Activated CD8-positive, alpha-beta T cell treated with anti-CD3 and anti-CD28 coated beads for 36 hours (primary cell): ENCODE measurements at regions not wholly inside any gene's neighbourhood (a gene's known extent, or its start where the extent isn't known, plus 50 kb on each side); places are given as distances from the start of the nearest gene placed in this dataset.

Source experiments
- ATAC-seq: fragments of 200-7000 bp; cut with Tn5 transposase; one replicate; pipeline ENCODE4 v1.10.0; 2021; ENCODE audit warnings: mild to moderate bottlenecking, moderate library complexity
- CTCF ChIA-PET: fragments of 350-600 bp; sonication (Branson Sonifier 250); formaldehyde crosslinking; loops from one replicate; lab custom pipeline; 2021; ENCODE audit warnings: antibody characterized with exemption; lab: Charles Lee
- POLR2A ChIA-PET: fragments of 350-600 bp; sonication (Branson Sonifier 250); formaldehyde crosslinking; loops from one replicate; lab custom pipeline; 2021; ENCODE audit warnings: antibody characterized with exemption; lab: Charles Lee
- DNase-seq: peaks from one replicate; pipeline ENCODE4 v3.0.0-alpha.2; 2020
- H3K27ac Mint-ChIP-seq: one replicate; pipeline ENCODE4 v1.8.0; 2021; ENCODE audit warnings: mild to moderate bottlenecking, mixed read lengths
- H3K27me3 Mint-ChIP-seq: one replicate; pipeline ENCODE4 v1.8.0; 2021; ENCODE audit warnings: mixed read lengths
- H3K36me3 Mint-ChIP-seq: one replicate; pipeline ENCODE4 v1.8.0; 2021; ENCODE audit warnings: low read depth, mixed read lengths
- H3K4me1 Mint-ChIP-seq: one replicate; pipeline ENCODE4 v1.8.0; 2021; ENCODE audit warnings: low read depth, mixed read lengths
- H3K4me3 Mint-ChIP-seq: one replicate; pipeline ENCODE4 v1.8.0; 2021; ENCODE audit warnings: mild to moderate bottlenecking, moderate library complexity, mixed read lengths
- H3K9me3 Mint-ChIP-seq: one replicate; pipeline ENCODE4 v1.8.0; 2021; ENCODE audit warnings: mixed read lengths
- intact Hi-C: fragments of 100-400 bp; cut with micrococcal nuclease; formaldehyde crosslinking; loops from one replicate; pipeline ENCODE4 v1.10.0; 2022
- TF ChIP-seq, protein P1 (sequence below): fragments of 200-600 bp; IDR thresholded peaks from one replicate; pipeline ENCODE4 v1.8.0; 2022; ENCODE audit warnings: antibody characterized with exemption, mild to moderate bottlenecking

DNA sequence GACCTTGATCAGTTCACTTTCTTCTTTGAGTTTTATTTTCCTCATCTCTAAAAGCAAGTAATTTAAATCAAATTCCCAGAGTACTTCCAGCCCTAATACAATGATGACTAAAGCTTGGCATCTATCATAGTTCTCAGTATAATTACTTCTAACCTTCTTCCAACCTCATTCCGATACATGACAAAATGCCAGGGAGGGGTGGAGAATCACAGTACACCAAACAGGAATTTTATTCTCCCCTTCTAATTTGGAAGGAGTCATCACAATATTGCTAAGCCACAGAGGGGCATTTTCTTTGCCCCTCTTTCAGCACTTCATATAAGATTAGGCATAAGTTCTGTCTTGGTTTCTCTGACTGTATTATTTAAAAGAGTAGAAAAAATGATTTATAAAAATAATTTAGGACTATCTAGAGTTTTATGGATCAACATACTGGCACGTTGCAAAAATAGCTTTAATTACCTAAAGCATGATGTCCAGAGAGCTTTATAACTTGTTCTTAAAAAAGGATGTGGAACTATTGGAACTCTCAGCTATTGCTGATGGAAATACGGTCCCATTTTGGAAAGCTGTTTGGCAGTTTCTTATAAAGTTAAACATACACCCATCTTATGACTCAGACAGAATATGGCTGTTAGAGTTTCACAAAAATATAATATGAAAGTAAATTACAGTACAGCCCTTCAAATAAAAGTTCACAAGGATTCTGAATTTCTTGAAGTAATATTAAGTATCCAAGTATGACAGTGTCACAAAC lies 86.9 kb upstream of the UBE2E2 start:
- H3K27me3 Mint-ChIP-seq: no peaks in the 10 kb centered on the region
- H3K4me1 Mint-ChIP-seq: peaks cover 8% of the 10 kb centered on the region
- TF ChIP-seq, protein P1, sequence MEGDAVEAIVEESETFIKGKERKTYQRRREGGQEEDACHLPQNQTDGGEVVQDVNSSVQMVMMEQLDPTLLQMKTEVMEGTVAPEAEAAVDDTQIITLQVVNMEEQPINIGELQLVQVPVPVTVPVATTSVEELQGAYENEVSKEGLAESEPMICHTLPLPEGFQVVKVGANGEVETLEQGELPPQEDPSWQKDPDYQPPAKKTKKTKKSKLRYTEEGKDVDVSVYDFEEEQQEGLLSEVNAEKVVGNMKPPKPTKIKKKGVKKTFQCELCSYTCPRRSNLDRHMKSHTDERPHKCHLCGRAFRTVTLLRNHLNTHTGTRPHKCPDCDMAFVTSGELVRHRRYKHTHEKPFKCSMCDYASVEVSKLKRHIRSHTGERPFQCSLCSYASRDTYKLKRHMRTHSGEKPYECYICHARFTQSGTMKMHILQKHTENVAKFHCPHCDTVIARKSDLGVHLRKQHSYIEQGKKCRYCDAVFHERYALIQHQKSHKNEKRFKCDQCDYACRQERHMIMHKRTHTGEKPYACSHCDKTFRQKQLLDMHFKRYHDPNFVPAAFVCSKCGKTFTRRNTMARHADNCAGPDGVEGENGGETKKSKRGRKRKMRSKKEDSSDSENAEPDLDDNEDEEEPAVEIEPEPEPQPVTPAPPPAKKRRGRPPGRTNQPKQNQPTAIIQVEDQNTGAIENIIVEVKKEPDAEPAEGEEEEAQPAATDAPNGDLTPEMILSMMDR: no peak
- DNase-seq: no peak
- ChIA-PET CTCF (interaction anchor here (1.3 kb wide), 1 partner anchor 15 kb away, joined by 3 read pairs; no protein-coding TSS in a partner anchor), POLR2A (no interaction called here)
- H3K36me3 Mint-ChIP-seq: no peaks in the 10 kb centered on the region
- no peak for ATAC-seq
- no peak overlapping the region for H3K27ac Mint-ChIP-seq
- intact Hi-C loops: no loop called here
- no peaks in the 10 kb centered on the region for H3K9me3 Mint-ChIP-seq
- H3K4me3 Mint-ChIP-seq: no peak overlapping the region

DNA sequence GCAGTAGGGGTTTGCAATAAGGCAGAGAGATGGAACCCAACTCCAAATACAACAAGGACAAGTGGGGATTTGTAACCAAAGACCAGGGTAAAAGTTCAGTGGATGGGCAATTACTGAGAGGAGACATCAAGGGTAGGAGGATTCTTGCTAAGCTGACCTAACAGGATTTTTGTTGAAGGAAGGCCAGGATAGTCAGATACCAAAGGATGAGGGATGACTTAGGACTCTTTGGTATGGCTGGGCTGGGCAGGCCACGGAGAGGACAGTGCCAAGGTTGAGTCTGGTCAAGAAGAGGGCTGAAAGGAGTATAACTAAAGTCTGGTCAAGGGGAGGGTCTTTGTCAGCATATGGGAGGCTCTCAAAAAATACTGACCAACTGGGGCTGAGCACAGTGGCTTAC lies 85.3 kb upstream of the UBE2E2 start:
- no peaks in the 10 kb centered on the region for H3K36me3 Mint-ChIP-seq
- no peak for DNase-seq
- TF ChIP-seq, protein P1: no peak
- H3K27me3 Mint-ChIP-seq: no peaks in the 10 kb centered on the region
- no peak for ATAC-seq
- H3K27ac Mint-ChIP-seq: no peak overlapping the region
- no peaks in the 10 kb centered on the region for H3K9me3 Mint-ChIP-seq
- ChIA-PET CTCF (no interaction called here), POLR2A (no interaction called here)
- intact Hi-C loops: no loop called here
- no peak overlapping the region for H3K4me3 Mint-ChIP-seq
- H3K4me1 Mint-ChIP-seq: peaks cover 8% of the 10 kb centered on the region

DNA sequence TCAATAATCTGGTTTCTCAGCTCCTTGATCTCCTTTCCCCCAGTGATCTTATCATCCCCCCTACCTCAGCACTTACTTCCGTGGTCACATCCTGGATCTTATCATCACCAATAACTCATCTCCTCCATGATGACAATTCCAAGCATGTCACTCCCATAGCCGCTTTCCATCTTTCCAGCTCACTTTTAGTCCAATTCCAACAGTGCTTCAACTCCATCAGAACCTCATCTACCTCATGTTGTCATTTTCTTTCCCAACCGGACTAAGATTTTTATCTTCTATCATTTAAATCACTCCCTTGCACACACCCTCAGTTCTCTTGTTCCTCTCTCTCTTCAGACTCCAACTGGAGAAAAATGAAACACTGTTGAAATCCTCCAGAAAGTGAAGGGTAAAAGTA lies 75.9 kb upstream of the UBE2E2 start:
- no peaks in the 10 kb centered on the region for H3K9me3 Mint-ChIP-seq
- no peaks in the 10 kb centered on the region for H3K27me3 Mint-ChIP-seq
- no peak overlapping the region for H3K4me3 Mint-ChIP-seq
- H3K36me3 Mint-ChIP-seq: no peaks in the 10 kb centered on the region
- intact Hi-C loops: no loop called here
- ChIA-PET POLR2A (no interaction called here), CTCF (no interaction called here)
- H3K4me1 Mint-ChIP-seq: no peaks in the 10 kb centered on the region
- TF ChIP-seq, protein P1: no peak
- no peak for DNase-seq
- ATAC-seq: no peak
- no peak overlapping the region for H3K27ac Mint-ChIP-seq

DNA sequence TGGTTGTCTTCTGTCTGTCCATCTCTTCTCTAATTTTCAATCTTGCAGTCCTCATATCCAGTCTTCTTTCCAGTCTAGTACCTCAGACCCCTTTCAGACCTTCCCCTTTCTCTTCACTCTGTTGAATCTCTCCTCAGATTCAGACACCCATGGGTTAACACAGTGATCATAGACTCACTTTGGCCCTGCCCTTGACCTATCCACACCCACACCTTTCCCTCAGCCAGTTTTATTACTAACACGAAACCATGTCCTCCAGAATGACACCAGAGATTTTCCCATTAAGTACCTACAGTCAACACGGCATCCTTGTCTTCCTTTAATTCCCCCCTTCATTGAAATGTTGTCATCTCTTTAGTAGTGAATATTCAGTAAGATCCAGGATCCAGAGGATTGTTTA lies 74.5 kb upstream of the UBE2E2 start:
- CTCF ChIA-PET: no interaction called here
- intact Hi-C loops: no loop called here
- Mint-ChIP-seq H3K27ac (no peak overlapping the region), H3K4me1 (no peaks in the 10 kb centered on the region), H3K9me3 (no peaks in the 10 kb centered on the region), H3K4me3 (no peak overlapping the region), H3K36me3 (no peaks in the 10 kb centered on the region), H3K27me3 (no peaks in the 10 kb centered on the region)
- POLR2A ChIA-PET: no interaction called here
- TF ChIP-seq, protein P1: no peak
- ATAC-seq (no peak), DNase-seq (no peak)

DNA sequence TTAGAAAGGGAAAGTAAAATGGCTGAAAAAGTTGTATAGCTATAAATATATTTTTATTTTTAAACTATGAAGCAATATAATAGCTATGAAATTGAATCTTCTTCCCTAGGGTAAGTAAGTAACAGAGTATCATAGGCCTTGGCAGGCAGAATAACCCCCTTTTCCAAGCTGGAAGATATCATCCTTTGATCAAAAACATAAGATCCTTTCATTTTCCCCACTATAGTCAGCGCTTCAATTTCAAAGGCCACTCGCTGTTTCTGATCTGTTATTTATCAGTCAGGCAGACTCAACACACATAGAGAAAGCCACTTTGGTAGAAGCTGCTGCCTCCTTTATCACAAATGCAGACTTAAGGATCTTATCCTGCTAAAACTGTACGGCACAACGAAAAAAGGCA lies 74.0 kb upstream of the UBE2E2 start:
- no peaks in the 10 kb centered on the region for H3K4me1 Mint-ChIP-seq
- ChIA-PET CTCF (no interaction called here), POLR2A (no interaction called here)
- ATAC-seq (no peak), DNase-seq (no peak)
- TF ChIP-seq, protein P1: no peak
- H3K4me3 Mint-ChIP-seq: no peak overlapping the region
- intact Hi-C loops: no loop called here
- no peaks in the 10 kb centered on the region for H3K36me3 Mint-ChIP-seq
- no peak overlapping the region for H3K27ac Mint-ChIP-seq
- no peaks in the 10 kb centered on the region for H3K27me3 Mint-ChIP-seq
- H3K9me3 Mint-ChIP-seq: no peaks in the 10 kb centered on the region
